ENCODE measurements at regions not wholly inside any gene's neighbourhood (a gene's known extent, or its start where the extent isn't known, plus 50 kb on each side); places are given as distances from the start of the nearest gene placed in this dataset.

GRCh38 chr2:8195784-8196183 lies 486.1 kb upstream of the ID2 start:
- Histone ChIP-seq H3K27me3 (no peaks in the 10 kb centered on the region), H3K36me3 (no peaks in the 10 kb centered on the region), H3K4me1 (peaks cover 0 to 11% (median 0%) of the 10 kb centered on the region in 4 donors), H3K9me3 (no peaks in the 10 kb centered on the region), H3K27ac (no peak overlapping the region), H3K4me3 (no peak overlapping the region)
- WGBS, 5 donors, result 41 to 57% (median 48%) methylated on average over 1 of the region's 1 CpG
- intact Hi-C loops (cut with DNase I; ENCODE audit: low total_unique reads), result no loop called here
- DNase-seq, result no peak
- TF ChIP-seq POLR2AphosphoS5 (IDR thresholded peaks at IDR 0.05) (no peak), EP300 (IDR thresholded peaks at IDR 0.05) (no peak), POLR2A (IDR thresholded peaks at IDR 0.05) (no peak), CTCF (IDR thresholded peaks at IDR 0.05) (no peak)

- 83 to 92% (median 85%) methylated on average over 3 of the region's 3 CpGs for WGBS, 5 donors
- Histone ChIP-seq H3K27ac (no peak overlapping the region), H3K4me1 (peaks cover 0 to 11% (median 0%) of the 10 kb centered on the region in 4 donors), H3K36me3 (no peaks in the 10 kb centered on the region), H3K9me3 (no peaks in the 10 kb centered on the region), H3K4me3 (no peak overlapping the region), H3K27me3 (no peaks in the 10 kb centered on the region)
- no peak for DNase-seq
- intact Hi-C loops (cut with DNase I; ENCODE audit: low total_unique reads), result no loop called here
- TF ChIP-seq EP300 (IDR thresholded peaks at IDR 0.05) (no peak), POLR2A (IDR thresholded peaks at IDR 0.05) (no peak), CTCF (IDR thresholded peaks at IDR 0.05) (no peak), POLR2AphosphoS5 (IDR thresholded peaks at IDR 0.05) (no peak)
Observed at GRCh38 chr2:8196316-8196715, 485.5 kb upstream of the ID2 start.

- no peaks in the 10 kb centered on the region for H3K27me3 ChIP-seq
Observed at GRCh38 chr2:8197101-8197500, 484.8 kb upstream of the ID2 start.

DNA sequence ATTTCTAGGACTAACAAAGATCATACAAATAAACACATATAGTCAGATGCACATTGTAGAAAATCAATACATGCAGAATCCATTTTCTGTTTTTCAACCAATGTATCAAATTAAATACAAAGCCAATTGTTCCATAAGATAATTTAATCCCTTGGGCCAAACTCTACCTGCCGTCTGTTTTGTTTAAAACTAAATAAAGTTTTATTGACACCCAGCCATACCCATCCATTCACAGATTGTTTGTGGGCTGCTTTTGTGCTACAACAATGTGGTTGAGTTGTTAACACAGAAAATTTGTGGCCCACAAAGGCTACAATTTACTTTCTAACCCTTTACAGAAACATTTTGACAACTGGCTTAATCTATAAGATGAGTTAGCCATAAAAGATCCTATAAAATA lies 484.0 kb upstream of the ID2 start:
- H3K4me3 ChIP-seq, result no peak overlapping the region
- H3K27ac ChIP-seq, result no peak overlapping the region
- no peak for DNase-seq
- no peaks in the 10 kb centered on the region for H3K9me3 ChIP-seq
- H3K36me3 ChIP-seq, result no peaks in the 10 kb centered on the region
- TF ChIP-seq CTCF (IDR thresholded peaks at IDR 0.05) (no peak), POLR2A (IDR thresholded peaks at IDR 0.05) (no peak), POLR2AphosphoS5 (IDR thresholded peaks at IDR 0.05) (no peak), EP300 (IDR thresholded peaks at IDR 0.05) (no peak)
- peaks cover 0 to 11% (median 0%) of the 10 kb centered on the region in 4 donors for H3K4me1 ChIP-seq
- no peaks in the 10 kb centered on the region for H3K27me3 ChIP-seq
- 86 to 94% (median 89%) methylated on average over 1 of the region's 1 CpG for WGBS, 5 donors
- intact Hi-C loops (cut with DNase I; ENCODE audit: low total_unique reads), result no loop called here

More at GRCh38 chr2:8197101-8197500, 484.8 kb upstream of the ID2 start:
- 90 to 93% (median 92%) methylated on average over 4 of the region's 4 CpGs for WGBS, 5 donors
- no peak for TF ChIP-seq CTCF (IDR thresholded peaks at IDR 0.05)
- no peak for TF ChIP-seq POLR2AphosphoS5 (IDR thresholded peaks at IDR 0.05)
- intact Hi-C loops (cut with DNase I; ENCODE audit: low total_unique reads), result no loop called here
- Histone ChIP-seq H3K4me1 (peaks cover 0 to 11% (median 0%) of the 10 kb centered on the region in 4 donors), H3K36me3 (no peaks in the 10 kb centered on the region), H3K4me3 (no peak overlapping the region), H3K27ac (no peak overlapping the region), H3K9me3 (no peaks in the 10 kb centered on the region)
- no peak for DNase-seq
